SK-N-SH (cell line): ENCODE measurements at regions not wholly inside any gene's neighbourhood (a gene's known extent, or its start where the extent isn't known, plus 50 kb on each side); places are given as distances from the start of the nearest gene placed in this dataset.

Experiments
- CTCF ChIA-PET: fragments of 300-600, 350-600 bp; formaldehyde crosslinking; extraction: SDS; loops from one replicate; lab custom pipeline; 2021; lab: Yijun Ruan, JAX
- POLR2A ChIA-PET: fragments of 350-600 bp; sonication (Branson Sonifier 250); formaldehyde crosslinking; extraction: SDS; loops from one replicate; lab custom pipeline; 2020; ENCODE audit warnings: antibody characterized with exemption, inconsistent platforms; lab: Yijun Ruan, JAX
- DNase-seq: peaks from one replicate; pipeline ENCODE4 v3.0.0; 2012
- H2AFZ ChIP-seq: fragments of 200-600 bp; sonication (generic); 2 replicates; pipeline ENCODE4 v1.8.1; 2016; ENCODE audit warnings: antibody characterized with exemption, mild to moderate bottlenecking, low read depth
- H3F3A ChIP-seq: fragments of 200-600 bp; sonication (generic); replicated peaks from 2 replicates; pipeline ENCODE3; 2016; ENCODE audit warnings: antibody characterized with exemption, mild to moderate bottlenecking; ENCODE audit not compliant: insufficient read depth
- H3K27ac ChIP-seq, 2 experiments: fragments of 200-500 bp in 1 of 2; fragments of 200-600 bp in 1 of 2; sonication (Bioruptor generic) in 1 of 2; sonication (generic), shearing (Covaris generic) in 1 of 2; 2 replicates each; pipeline versions ENCODE4 v1.5.1 to v1.6.1; 2014 to 2016; ENCODE audit warnings: low read depth in 2 of 2, inconsistent platforms in 1 of 2, low read length in 1 of 2, mild to moderate bottlenecking in 1 of 2, mixed read lengths in 1 of 2
- H3K27me3 ChIP-seq: fragments of 200-600 bp; sonication (generic), shearing (Covaris generic); 2 replicates; pipeline ENCODE4 v1.6.1; 2016; ENCODE audit warnings: mixed run types; ENCODE audit not compliant: insufficient read depth
- H3K36me3 ChIP-seq, 2 experiments: fragments of 200-500 bp in 1 of 2; fragments of 200-600 bp in 1 of 2; sonication (Bioruptor generic) in 1 of 2; sonication (generic) in 1 of 2; replicated peaks in 1 of 2; 2 replicates each; pipeline versions ENCODE3 to v1.5.1; 2014 to 2016; ENCODE audit warnings: low read length in 1 of 2, mild to moderate bottlenecking in 1 of 2; ENCODE audit not compliant: insufficient read depth in 2 of 2, control insufficient read depth in 1 of 2
- H3K4me1 ChIP-seq, 2 experiments: fragments of 200-500 bp in 1 of 2; fragments of 200-600 bp in 1 of 2; sonication (Bioruptor generic) in 1 of 2; sonication (generic), shearing (Covaris generic) in 1 of 2; 2 replicates each; pipeline versions ENCODE4 v1.5.1 to v1.6.1; 2014 to 2016; ENCODE audit warnings: low read depth in 1 of 2, low read length in 1 of 2, mixed run types in 1 of 2; ENCODE audit not compliant: insufficient read depth in 2 of 2, control insufficient read depth in 1 of 2
- H3K4me2 ChIP-seq: fragments of 200-600 bp; sonication (generic), shearing (Covaris generic); 2 replicates; pipeline ENCODE4 v1.6.1; 2017; ENCODE audit warnings: mixed run types
- H3K4me3 ChIP-seq, 2 experiments: fragments of 200-500 bp in 1 of 2; fragments of 200-600 bp in 1 of 2; sonication (Bioruptor generic) in 1 of 2; sonication (generic), shearing (Covaris generic) in 1 of 2; 2 replicates each; pipeline versions ENCODE4 v1.5.1 to v1.8.1; 2014 to 2016; ENCODE audit warnings: low read depth in 2 of 2, inconsistent platforms in 1 of 2, low read length in 1 of 2, mild to moderate bottlenecking in 1 of 2, mixed read lengths in 1 of 2, moderate library complexity in 1 of 2
- H3K79me2 ChIP-seq: fragments of 200-600 bp; sonication (generic); 2 replicates; pipeline ENCODE4 v1.8.1; 2017; ENCODE audit warnings: mild to moderate bottlenecking; ENCODE audit not compliant: insufficient read depth
- H3K9ac ChIP-seq: fragments of 200-600 bp; sonication (generic); 2 replicates; pipeline ENCODE4 v1.6.1; 2017; ENCODE audit warnings: mixed run types
- H3K9me2 ChIP-seq: fragments of 200-600 bp; sonication (generic); 2 replicates; pipeline ENCODE4 v1.6.1; 2017; ENCODE audit warnings: mixed run types
- H3K9me3 ChIP-seq: fragments of 200-600 bp; sonication (generic); 2 replicates; pipeline ENCODE4 v1.6.1; 2017; ENCODE audit warnings: mixed run types, mild to moderate bottlenecking, moderate library complexity
- H4K20me1 ChIP-seq: fragments of 200-600 bp; sonication (generic); 2 replicates; pipeline ENCODE4 v1.6.1; 2017; ENCODE audit warnings: mild to moderate bottlenecking, mixed run types; ENCODE audit not compliant: insufficient read depth
- CHD2 ChIP-seq: fragments of 150-350 bp; IDR thresholded peaks from 2 replicates; pipeline ENCODE4 v1.6.1; 2018; ENCODE audit warnings: low read length; ENCODE audit not compliant: partially characterized antibody
- FOSL2 ChIP-seq: IDR thresholded peaks from 2 replicates; pipeline ENCODE4 v1.4.0; 2012; ENCODE audit warnings: low read depth, mild to moderate bottlenecking, moderate library complexity, borderline replicate concordance
- GABPA ChIP-seq: IDR thresholded peaks from 2 replicates; pipeline ENCODE4 v1.4.0; 2012; ENCODE audit warnings: low read depth, mild to moderate bottlenecking
- JUND ChIP-seq: IDR thresholded peaks from 2 replicates; pipeline ENCODE4 v1.4.0; 2012
- MEF2A ChIP-seq: IDR thresholded peaks from 2 replicates; pipeline ENCODE4 v1.4.0; 2012; ENCODE audit warnings: low read depth, borderline replicate concordance
- MXI1 ChIP-seq: IDR thresholded peaks from 2 replicates; pipeline ENCODE4 v1.6.1; 2012; ENCODE audit warnings: mild to moderate bottlenecking, low read depth, low read length, improper control_type of control experiment
- NFIC ChIP-seq: IDR thresholded peaks from 2 replicates; pipeline ENCODE4 v1.4.0; 2012; ENCODE audit warnings: borderline replicate concordance
- POLR2AphosphoS5 ChIP-seq: IDR thresholded peaks from 2 replicates; pipeline ENCODE4 v1.6.1; 2012; ENCODE audit warnings: low read depth, low read length
- REST ChIP-seq: IDR thresholded peaks from 2 replicates; pipeline ENCODE4 v1.6.1; 2012; ENCODE audit warnings: mild to moderate bottlenecking, low read depth, low read length, moderate library complexity
- RFX5 ChIP-seq: IDR thresholded peaks from 2 replicates; pipeline ENCODE4 v1.6.1; 2012; ENCODE audit warnings: mild to moderate bottlenecking, improper control_type of control experiment, low read length
- RXRA ChIP-seq: IDR thresholded peaks from 2 replicates; pipeline ENCODE4 v1.4.0; 2012; ENCODE audit warnings: low read depth, mild to moderate bottlenecking, borderline replicate concordance
- SIN3A ChIP-seq: IDR thresholded peaks from 2 replicates; pipeline ENCODE4 v1.6.1; 2012; ENCODE audit warnings: low read depth, mild to moderate bottlenecking, low read length, moderate library complexity, borderline replicate concordance
- TAF1 ChIP-seq: IDR thresholded peaks from 2 replicates; pipeline ENCODE4 v1.6.1; 2012; ENCODE audit warnings: low read depth, mild to moderate bottlenecking, low read length, moderate library complexity, borderline replicate concordance
- TEAD4 ChIP-seq: IDR thresholded peaks from 2 replicates; pipeline ENCODE4 v1.4.0; 2012; ENCODE audit warnings: mild to moderate bottlenecking, borderline replicate concordance; ENCODE audit not compliant: insufficient read depth
- USF2 ChIP-seq: fragments of 150-350 bp; IDR thresholded peaks from 2 replicates; pipeline ENCODE4 v1.6.1; 2017; ENCODE audit warnings: antibody characterized with exemption, low read length, low read depth, borderline replicate concordance
- YY1 ChIP-seq: IDR thresholded peaks from 2 replicates; pipeline ENCODE4 v1.4.0; 2012; ENCODE audit warnings: low read depth, mild to moderate bottlenecking
- WGBS: methylation state at CpG from one replicate; pipeline ENCODE4 v1.1.6; 2017; ENCODE audit warnings: low lambda C conversion rate; 5-methylcytosine and 5-hydroxymethylcytosine counted together
- TF ChIP-seq, protein P1 (sequence below): IDR thresholded peaks from 2 replicates; pipeline ENCODE4 v1.4.0; 2012; ENCODE audit warnings: low read depth
- TF ChIP-seq, protein P2 (sequence below): IDR thresholded peaks from 2 replicates; pipeline ENCODE4 v1.4.0; 2012; ENCODE audit warnings: low read depth, borderline replicate concordance
- TF ChIP-seq, protein P3 (sequence below): fragments of 150-350 bp; IDR thresholded peaks from 2 replicates; pipeline ENCODE4 v1.6.1; 2016; ENCODE audit warnings: mild to moderate bottlenecking, low read depth, low read length

- Histone ChIP-seq H3K36me3 (no peaks in the 10 kb centered on the region), H3K27ac (no peak overlapping the region), H3K9me2 (no peaks in the 10 kb centered on the region), H3F3A (no peaks in the 10 kb centered on the region), H3K4me1 (no peaks in the 10 kb centered on the region), H3K79me2 (no peaks in the 10 kb centered on the region), H3K4me2 (no peak overlapping the region), H3K27me3 (no peaks in the 10 kb centered on the region), H2AFZ (no peak overlapping the region), H3K9ac (no peak overlapping the region), H4K20me1 (no peaks in the 10 kb centered on the region), H3K9me3 (no peaks in the 10 kb centered on the region), H3K4me3 (no peak overlapping the region)
- WGBS = 26% methylated on average over 3 of the region's 3 CpGs
- no peak for DNase-seq
- CTCF ChIA-PET = no interaction called here
- POLR2A ChIA-PET = no interaction called here
- no peak for TF ChIP-seq RFX5
- TF ChIP-seq, protein P1, sequence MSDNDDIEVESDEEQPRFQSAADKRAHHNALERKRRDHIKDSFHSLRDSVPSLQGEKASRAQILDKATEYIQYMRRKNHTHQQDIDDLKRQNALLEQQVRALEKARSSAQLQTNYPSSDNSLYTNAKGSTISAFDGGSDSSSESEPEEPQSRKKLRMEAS = no peak
- TF ChIP-seq GABPA = no peak
- TF ChIP-seq, protein P2, sequence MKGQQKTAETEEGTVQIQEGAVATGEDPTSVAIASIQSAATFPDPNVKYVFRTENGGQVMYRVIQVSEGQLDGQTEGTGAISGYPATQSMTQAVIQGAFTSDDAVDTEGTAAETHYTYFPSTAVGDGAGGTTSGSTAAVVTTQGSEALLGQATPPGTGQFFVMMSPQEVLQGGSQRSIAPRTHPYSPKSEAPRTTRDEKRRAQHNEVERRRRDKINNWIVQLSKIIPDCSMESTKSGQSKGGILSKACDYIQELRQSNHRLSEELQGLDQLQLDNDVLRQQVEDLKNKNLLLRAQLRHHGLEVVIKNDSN = no peak
- TF ChIP-seq NFIC = no peak
- TF ChIP-seq POLR2AphosphoS5 = no peak
- TF ChIP-seq, protein P3, sequence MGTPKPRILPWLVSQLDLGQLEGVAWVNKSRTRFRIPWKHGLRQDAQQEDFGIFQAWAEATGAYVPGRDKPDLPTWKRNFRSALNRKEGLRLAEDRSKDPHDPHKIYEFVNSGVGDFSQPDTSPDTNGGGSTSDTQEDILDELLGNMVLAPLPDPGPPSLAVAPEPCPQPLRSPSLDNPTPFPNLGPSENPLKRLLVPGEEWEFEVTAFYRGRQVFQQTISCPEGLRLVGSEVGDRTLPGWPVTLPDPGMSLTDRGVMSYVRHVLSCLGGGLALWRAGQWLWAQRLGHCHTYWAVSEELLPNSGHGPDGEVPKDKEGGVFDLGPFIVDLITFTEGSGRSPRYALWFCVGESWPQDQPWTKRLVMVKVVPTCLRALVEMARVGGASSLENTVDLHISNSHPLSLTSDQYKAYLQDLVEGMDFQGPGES = no peak
- TF ChIP-seq TAF1 = no peak
- no peak for TF ChIP-seq FOSL2
- TF ChIP-seq REST = no peak
- no peak for TF ChIP-seq SIN3A
- no peak for TF ChIP-seq YY1
- TF ChIP-seq MEF2A = no peak
- no peak for TF ChIP-seq MXI1
- TF ChIP-seq JUND = no peak
- TF ChIP-seq USF2 = no peak
- no peak for TF ChIP-seq TEAD4
- no peak for TF ChIP-seq RXRA
- no peak for TF ChIP-seq CHD2
Measured at GRCh38 chr10:10365676-10366075, 652.0 kb upstream of the CELF2 start.
